NCI-H524 treated with DMSO at 0.1 percent for 48 hours (cell line): ENCODE measurements at regions not wholly inside any gene's neighbourhood (a gene's known extent, or its start where the extent isn't known, plus 50 kb on each side); places are given as distances from the start of the nearest gene placed in this dataset.
A peak's percentile ranks its signal among the peaks of the same experiment; 100 is the strongest.

Experiments
- DNase-seq: peaks from one replicate; lab custom pipeline; 2025; lab: John Stamatoyannopoulos, UW

DNA sequence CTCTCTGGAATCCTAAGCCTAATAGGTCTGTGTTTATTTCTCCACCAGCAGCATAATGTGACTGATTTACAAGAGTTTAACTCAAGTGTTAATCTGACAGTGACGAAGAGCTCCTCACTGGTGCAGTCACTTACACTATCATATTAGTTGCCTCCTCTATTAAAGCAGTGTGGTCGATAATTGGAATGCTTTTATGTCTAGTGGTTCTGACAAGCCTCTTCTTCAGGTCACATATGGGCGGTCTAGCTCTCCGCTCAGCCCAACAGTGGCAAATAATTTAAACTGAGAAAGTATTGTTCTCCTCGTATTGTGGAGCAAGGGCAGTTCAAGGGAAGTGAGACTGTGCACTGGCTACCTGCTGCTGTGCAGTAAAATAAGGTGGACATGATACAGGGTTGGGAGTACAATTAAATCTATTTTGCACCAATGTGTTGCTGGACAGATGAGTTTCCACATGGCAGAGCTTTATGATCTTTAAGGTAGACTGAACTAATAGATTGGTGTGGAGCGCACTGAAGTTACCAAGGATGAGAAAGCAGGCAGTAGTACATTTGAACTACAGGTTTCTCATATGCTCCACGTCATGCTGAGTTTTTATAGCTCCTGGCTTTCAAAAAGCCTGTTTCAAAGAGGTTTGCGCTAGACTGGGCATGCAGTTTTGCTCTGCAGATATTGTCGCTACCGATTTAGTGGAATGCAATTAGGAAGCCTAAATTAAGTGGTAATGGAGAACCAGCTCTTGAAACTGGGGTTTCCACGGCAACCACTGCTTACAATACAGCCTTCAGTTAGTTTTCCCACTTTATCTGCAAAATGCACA is 151.7 kb upstream of the POU3F3 start:
- peak; percentile 59 for DNase-seq

DNA sequence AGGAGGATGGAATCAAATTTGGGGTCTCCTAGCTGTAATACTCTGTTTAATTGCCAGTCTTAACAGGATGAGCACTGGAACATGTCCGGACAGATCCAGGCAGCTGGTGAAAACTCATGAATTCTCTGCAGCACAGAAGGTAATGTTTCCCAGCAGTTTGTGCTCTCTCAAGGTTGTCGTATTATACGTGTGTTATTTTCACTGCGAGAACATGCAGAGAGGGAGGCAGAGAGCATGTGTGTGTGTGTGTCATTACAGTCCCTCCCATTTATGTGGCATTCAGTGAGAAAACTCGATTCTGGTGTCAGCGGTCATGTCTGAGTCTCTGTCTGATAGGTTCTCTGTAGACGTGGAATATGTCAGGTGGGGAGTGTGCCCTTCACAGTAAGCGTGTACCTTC is 150.2 kb upstream of the POU3F3 start:
- peak; percentile 22 for DNase-seq

DNA sequence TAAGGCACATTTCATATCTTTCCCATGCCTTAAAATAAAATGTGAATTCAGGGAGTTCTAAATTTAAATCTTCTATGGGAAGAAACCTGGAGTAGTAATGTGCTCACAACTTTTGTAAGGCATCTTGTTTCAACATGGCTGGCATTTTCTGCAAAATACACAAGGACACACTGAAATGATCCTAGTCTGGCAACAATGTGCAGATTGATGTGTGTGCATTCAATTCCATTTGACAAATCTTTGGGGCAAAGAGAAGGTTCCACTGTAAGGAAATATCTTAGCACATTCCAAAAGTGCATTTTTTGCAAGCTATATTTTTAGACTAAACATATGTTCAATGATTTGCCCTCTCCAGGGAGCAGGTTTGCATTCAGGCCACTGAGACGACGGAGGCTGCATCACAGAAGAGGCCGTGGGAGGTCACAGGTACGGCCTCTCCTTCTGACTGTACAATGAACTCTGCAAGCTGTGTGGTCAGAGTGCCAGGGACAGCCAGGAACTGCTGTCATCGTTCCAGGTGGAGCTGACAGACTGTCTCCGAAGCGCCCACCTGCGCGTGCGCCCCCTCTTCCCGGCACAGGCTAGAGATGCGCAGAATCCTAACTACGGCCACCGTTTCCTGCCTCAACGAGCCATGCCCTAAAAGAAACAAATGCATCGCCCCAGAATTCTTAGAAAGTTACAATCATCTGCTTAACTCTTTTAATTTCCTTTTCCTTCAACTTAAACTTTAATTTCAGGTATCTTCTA is 149.2 kb upstream of the POU3F3 start:
- DNase-seq: no peak

DNA sequence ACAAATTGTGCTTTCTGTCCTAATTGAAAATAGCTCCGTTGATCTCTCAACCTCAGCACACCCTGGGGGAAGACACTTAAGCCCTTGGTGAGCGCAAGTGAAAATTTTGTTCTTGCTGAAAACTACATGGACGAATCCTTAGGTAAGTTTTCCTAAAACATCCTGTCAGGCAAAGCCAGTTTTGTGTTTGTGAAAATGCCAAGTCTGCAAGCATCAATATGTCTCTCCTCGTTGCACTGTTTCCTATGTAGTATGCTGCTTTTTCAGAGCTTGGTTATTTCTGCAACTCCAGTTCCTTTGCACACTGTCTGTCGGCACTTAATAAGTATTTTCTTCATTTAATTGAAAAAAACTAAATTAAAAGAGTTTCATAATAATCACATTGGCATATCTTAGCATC is 146.9 kb upstream of the POU3F3 start:
- DNase-seq: no peak

DNA sequence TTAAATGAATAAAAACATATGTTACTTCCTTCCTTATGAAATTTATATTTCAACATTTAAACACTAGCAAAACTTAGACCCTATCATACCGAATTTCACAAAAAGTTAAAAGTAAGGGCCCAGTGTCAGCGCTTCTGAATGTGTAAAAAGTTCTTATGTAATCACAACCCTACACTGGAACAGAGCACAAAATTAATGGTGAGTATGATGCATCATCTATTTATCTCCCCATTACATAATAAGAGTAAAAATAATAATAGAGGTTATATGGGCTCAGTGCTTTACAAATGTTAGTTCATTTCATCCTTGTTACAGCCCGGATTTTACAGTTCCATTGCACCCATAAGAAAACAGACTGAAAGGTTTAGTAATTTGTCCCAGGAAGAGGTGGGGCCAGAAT is 144.9 kb upstream of the POU3F3 start:
- DNase-seq: no peak

DNA sequence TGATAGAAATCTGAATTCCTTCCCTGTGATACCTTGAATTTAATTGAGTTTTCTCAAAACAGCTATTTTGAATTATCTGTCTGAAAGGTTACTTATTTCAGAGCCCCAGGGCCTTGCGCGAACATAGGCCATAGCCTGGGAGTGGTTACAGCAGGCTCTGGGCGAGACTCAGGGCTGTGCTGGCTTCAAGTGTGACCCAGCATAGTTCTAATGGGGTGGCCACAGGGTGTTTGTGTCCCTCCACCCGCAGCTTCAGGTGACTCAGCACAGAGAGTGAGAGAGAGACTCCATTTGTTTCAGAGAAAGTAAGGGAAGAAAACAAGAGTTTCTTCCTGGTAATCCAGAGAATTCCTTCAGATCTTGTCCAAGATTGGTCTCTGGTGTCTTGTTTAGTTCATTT is 137.9 kb upstream of the POU3F3 start:
- no peak for DNase-seq

DNA sequence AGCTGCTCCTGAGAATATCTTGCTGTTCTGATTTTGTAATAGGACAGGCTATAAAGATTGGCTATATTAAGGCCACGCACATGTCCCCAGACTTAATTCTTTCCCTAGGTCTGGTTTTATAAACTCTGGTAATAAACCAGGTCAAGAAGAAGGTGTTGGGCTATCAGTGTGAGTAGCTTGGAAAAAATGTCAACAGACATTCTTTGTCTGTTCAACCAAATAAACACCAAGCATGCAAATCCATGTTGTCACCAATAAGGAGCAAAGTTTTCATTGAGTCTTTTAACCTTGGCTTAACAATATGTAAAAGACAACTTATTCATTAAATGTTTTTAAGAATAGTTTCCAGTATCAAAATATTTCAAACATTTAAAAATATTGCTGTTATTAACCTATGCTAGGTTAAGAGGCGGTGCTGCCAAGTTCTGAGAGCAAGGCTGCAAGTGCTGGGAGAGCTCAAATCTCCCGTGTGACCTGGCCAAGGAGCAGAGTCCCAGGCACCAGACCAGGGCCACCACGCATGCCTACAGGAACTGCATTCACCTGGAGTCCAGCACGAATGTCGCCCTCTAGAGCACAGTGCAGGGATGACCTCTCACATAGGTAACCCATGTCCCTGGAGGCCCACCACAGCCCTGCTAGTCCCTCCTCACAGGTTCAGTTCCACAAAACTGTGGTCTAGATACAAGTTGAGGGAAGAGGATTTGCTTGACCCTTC is 120.5 kb upstream of the POU3F3 start:
- no peak for DNase-seq

DNA sequence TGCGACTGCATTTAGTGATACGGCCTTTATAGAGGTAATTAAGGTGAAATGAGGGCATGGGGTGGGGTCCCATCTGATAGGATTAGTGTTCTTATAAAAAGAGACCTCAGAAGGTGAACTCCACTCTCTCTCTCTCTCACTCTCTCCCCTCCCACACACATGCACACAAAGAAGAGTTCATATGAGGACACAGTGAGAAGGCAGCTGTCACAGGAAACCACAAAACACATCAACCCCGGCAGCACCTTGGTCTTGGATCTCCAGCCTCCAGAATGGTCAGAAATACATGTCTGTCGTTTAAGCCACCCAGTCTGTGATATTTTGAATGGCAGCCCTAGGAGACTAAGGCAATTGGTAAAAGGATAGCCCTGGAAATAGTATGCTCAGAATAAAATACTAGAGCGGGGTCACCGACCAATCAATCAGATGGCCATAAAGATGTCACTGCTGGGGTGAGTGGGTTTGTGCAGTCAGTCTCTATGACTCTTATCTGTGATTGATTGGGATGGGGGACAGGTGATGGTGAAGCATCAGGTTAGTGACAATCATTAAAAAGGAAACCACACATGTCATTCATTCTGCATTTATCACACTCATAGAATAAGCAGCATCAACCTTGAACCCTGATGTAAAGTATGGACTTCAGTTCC is 118.9 kb upstream of the POU3F3 start:
- no peak for DNase-seq

DNA sequence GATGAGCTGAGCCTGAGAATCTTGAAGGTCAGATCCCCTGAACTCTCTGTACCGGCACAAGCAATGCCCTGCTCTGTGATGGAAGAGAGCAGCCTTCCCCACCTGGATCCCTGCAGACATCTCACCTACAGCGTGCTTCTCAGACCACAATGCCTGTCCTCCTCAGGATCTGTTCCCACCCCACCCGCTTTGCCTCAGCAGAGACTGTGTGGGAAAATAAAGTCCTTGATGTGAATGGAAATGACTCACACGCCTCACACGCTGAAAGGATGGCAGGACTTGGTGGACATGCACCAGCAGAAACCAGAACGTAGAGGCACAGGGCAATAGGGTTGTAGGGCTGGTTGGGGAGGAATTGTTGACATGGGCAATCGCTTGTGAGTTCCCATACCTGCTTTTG is 117.9 kb upstream of the POU3F3 start:
- DNase-seq: no peak

DNA sequence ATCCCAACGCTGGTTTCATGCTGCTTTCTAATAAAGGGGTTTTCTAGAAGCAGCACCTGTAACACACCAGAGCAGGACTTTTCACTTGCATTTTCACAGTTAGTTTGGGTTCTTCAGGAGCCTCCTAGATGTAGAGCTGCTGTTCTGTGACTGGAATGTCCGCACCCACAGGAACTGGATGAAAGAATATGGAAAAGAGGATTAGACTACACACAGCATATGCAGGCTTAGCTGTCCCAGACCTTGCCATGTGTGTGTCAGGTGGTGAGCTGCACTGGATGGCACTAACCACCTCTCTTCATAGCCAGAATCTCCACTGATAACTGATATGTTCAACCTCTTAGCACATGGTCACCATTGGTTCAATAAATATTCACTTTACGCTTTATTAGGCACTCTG is 112.1 kb upstream of the POU3F3 start:
- no peak for DNase-seq

DNA sequence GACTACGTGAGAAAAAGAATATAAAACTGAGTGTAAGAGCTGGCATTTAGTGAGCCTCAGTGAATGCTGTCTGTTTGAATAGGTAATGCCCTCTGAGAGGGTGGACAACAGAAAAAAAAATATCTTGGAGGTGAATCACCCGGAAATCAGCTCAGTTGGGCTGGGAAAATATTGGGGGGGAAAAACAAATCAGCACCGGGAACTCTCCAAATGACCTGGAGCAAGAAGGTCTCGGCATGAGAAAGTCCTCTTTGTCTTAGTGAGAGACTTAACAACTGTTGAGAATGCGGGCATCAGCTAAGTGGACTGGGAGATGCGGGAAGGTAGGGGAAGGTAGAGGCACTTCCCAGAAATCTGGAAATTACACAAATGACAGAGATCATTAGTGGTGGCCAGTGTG is 109.4 kb upstream of the POU3F3 start:
- no peak for DNase-seq

DNA sequence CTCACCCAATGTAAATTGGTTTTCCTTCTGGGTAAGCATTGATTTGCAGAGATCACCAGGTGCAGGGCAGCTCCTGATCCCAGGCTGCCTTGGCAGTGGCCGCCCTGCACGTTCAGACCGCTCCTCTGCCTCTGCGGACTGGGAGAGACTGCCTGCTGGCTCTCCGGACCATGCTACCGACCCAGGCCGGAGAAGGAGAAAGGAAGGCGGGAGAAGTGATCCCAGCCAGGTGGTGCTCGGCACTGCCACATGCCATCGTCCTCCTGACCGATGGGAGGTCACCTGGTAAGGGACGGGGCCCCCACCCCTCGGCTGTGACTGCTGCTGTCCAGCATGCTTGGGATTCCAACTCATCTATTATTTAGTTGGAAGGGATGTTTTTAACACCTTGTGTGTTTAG is 108.1 kb upstream of the POU3F3 start:
- DNase-seq: no peak

DNA sequence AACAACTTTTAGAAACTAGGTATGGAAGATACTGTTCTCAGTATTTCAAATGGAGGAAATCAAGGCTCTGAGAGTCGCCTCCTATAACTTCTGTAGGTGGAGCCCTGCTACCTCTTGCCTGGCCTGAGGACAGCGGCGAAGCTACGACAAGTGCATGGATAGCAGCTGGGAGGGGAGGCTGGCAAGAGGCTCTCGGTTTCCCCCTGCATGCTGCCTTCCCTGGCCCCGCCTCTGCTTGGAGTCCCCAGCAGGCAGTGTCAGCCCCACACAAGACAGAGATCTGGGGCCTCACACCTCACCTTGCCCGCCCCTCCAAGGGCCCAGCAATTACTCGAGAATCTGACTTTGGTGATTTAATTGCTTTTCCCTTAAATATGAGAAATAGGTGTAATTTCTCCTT is 107.6 kb upstream of the POU3F3 start:
- no peak for DNase-seq

DNA sequence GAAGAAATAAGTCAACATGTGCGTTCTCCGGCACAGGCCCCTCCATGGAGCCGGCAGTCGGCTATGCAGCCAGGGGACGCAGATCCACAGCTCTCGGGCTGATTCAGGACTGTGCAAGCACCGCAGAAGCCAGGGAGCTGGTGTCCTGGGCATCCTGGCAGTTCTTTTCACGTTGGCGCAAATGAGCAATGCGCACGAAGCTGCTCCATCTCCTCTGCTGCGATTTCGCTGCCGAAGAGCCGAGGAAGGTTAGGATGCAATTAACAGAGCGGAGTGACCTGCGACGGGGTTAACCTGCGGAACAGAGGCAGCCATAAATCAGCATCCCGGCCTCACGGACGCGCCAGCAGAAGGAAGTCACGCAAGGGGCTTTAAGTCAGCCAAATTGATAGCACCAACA is 107.1 kb upstream of the POU3F3 start:
- no peak for DNase-seq

DNA sequence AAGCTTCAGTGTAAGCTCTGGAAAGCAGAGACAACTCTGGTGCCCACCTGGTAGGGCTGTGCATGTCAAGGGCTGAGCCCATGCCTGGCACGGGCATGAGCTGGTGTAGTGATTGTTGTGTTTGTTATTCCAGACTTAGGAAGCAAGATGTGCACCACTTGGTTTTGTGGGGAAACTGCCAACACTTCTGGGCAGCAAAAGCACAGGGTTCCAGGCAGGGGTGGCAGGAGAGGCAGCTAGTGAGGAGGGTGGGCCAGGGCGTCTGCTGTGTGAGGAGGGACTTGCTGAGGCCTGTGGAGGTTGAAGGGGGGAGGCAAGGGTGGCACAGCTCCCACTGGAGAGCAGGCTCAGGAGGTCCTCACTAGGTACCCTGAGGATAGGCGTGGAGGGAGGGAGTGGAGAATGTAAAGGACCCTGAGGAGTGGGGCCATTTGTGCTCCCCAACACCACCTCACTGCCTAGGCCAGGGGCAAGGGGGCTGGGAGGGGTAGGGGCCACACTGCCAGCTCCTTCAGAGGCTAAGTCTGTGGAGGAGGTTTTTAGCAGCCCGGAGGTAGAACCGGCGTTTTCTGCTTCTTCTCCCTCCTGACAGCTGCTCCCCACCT is 104.0 kb upstream of the POU3F3 start:
- no peak for DNase-seq

DNA sequence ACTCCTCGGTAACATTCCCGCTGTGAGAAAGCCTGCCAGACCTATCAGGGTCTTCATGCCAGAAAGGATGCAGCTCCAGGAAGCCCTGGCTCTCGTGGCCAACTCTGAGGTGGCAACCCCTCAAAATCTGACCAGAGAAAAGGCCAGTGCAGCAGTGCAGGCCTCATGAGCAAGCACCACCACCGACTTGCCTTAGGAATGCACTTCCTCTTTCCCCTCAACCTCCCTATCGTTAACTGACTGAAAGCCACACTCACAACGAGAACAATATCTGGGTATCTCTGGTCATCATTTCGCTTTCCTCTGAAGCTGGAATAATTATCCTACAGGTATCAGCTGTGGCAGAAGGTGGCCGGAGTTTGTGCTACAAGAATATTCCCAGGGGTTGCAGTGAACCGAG is 101.4 kb upstream of the POU3F3 start:
- DNase-seq: no peak

DNA sequence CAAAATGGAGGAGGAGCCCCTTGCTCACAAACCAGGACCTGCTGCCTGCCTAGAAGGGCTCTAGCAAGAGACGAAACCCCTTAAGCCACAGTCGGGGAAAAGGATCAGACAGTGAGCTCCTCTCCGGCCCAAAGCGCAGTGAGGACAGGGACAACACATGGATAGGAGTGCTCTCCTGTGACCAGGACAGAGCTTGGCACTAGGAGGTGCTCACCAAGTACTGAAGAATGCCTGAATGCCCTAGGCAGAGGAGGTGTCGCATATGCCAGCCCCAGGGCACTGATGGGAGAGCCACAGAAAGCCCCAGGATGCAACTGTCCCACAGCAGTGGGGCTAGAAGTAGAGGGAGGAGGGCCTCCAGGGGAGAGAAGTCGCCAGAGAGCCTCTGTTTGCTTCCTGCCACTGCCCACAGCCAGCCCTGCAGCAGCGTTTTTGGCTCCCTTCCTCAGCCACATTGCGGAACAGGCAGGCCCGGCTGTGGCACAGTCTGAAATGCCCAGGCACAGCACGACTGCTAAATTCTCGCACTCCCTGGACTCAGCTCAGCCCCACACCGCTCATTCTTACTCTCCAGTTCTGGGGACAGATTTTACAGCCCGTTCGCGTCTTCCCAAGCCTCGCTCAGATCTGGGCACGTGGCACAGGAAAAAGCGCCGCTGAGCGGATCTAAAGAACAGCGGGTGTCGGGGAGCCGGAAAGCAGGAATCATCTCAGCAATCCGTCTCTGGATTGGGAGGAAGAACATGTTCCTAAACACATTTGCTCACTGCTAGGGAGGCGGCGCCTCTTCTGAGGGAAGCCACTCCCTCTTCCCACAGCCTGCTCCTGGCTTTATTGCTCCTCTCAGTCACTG is 98.7 kb upstream of the POU3F3 start:
- DNase-seq: no peak

DNA sequence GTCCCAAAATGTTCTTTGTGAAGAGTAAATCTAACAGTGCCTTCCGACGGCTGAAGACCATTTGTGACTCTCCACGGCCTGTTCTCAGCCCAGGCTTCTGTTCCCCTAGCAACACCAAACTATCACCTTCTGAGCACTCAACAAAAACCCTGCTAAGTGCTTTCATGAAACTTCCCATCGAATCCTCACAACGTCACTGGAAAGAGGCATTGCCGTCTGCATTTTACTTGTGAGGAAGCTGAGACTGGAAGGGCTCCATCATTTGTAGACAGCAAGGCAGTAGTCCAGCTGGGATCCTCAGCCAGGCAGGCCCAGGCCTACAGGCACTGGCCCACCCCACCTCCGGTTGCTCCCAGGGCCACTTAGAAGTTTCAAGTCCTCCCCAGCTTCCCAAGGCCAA is 97.8 kb upstream of the POU3F3 start:
- no peak for DNase-seq

DNA sequence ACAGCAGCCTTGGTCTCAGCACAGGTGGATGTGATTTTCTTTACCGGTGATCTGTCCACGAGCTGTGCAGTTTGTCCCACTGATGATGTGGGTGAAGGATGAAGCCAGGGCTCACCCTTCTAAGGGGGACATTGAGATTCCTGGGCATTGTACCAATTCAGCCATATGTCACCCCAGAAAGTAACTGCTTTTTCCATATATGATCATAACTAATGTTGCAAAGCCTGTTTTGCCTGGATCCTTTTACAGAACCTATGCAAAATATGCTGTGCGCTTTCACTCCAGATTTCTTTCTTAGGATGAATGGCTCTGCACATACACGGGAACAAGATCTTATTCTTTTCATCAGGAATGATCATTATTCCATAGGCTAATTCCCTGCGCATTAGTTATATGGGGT is 96.9 kb upstream of the POU3F3 start:
- no peak for DNase-seq

DNA sequence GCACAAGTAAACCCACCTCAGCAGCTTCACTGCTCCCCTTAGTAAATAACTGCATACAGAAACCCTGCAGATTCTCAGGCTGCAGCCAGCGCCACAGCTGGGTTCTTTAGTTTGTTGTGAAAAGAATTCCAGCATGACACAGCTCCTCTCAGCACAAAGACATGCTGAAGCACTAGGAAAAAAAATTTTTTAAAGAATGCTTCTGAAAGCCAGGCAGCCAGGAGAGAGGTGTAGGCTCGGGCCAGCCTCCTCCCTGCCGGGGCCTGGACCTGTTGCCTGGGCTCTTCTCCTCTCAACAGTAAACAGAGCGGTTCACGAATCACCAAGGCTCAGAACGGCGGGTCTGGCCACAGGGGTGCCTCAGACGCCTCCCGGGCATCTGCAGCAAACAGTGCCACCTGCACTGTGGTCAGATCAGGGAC is 95.7 kb upstream of the POU3F3 start:
- DNase-seq: no peak

DNA sequence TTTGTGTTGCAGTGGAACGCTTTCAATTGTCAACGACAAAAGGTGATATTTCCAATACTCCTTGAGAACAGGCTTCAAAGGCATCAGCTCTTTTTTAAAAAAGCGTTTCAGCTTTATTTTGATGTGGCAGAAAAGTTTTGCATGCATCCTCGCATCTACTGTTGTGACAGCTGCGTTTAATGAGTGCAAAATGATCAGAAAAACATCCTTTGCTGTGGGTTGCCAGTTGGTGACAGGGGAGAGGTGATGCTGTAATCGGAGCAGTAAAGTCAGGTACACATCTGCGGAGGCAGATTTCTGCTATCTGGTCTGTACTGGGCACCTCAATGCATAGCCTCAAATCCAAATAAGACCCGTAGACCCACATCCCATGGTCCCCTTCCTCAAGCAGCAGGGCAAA is 91.9 kb upstream of the POU3F3 start:
- DNase-seq: no peak
